ENCODE measurements at regions not wholly inside any gene's neighbourhood (a gene's known extent, or its start where the extent isn't known, plus 50 kb on each side); places are given as distances from the start of the nearest gene placed in this dataset.

GRCh38 chr13:78762825-78763224 is 103.9 kb upstream of the OBI1 start:
- H3K9ac ChIP-seq (ENCODE audit: low read length), result no peak overlapping the region
- H3K4me3 ChIP-seq (ENCODE audit: low read depth, low read length, poor library complexity, severe bottlenecking), result no peak overlapping the region
- no peaks in the 10 kb centered on the region for H3K4me1 ChIP-seq (ENCODE audit: insufficient read depth, low read length, severe bottlenecking)
- TF ChIP-seq, protein P1, sequence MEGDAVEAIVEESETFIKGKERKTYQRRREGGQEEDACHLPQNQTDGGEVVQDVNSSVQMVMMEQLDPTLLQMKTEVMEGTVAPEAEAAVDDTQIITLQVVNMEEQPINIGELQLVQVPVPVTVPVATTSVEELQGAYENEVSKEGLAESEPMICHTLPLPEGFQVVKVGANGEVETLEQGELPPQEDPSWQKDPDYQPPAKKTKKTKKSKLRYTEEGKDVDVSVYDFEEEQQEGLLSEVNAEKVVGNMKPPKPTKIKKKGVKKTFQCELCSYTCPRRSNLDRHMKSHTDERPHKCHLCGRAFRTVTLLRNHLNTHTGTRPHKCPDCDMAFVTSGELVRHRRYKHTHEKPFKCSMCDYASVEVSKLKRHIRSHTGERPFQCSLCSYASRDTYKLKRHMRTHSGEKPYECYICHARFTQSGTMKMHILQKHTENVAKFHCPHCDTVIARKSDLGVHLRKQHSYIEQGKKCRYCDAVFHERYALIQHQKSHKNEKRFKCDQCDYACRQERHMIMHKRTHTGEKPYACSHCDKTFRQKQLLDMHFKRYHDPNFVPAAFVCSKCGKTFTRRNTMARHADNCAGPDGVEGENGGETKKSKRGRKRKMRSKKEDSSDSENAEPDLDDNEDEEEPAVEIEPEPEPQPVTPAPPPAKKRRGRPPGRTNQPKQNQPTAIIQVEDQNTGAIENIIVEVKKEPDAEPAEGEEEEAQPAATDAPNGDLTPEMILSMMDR (IDR thresholded peaks at IDR 0.05; ENCODE audit: low read length), result no peak
- TF ChIP-seq EZH2 (IDR thresholded peaks at IDR 0.05; ENCODE audit: borderline replicate concordance, low read length), result no peak
- H2AFZ ChIP-seq (ENCODE audit: low read length), result no peak overlapping the region
- H4K20me1 ChIP-seq (ENCODE audit: insufficient read depth, low read length), result no peaks in the 10 kb centered on the region
- H3K4me2 ChIP-seq (ENCODE audit: low read length), result no peak overlapping the region
- no peak overlapping the region for H3K27ac ChIP-seq (ENCODE audit: low read depth, low read length, poor library complexity, severe bottlenecking)
- H3K36me3 ChIP-seq (ENCODE audit: insufficient read depth, low read length), result no peaks in the 10 kb centered on the region
- no peaks in the 10 kb centered on the region for H3F3A ChIP-seq (ENCODE audit: insufficient read depth, low read length)
- H3K9me3 ChIP-seq (ENCODE audit: low read length), result no peaks in the 10 kb centered on the region
- H3K27me3 ChIP-seq (ENCODE audit: insufficient read depth, low read length), result no peaks in the 10 kb centered on the region
- no peaks in the 10 kb centered on the region for H3K79me2 ChIP-seq (ENCODE audit: insufficient read depth, low read length)
- H3K9me2 ChIP-seq (ENCODE audit: low read depth, low read length), result no peaks in the 10 kb centered on the region

DNA sequence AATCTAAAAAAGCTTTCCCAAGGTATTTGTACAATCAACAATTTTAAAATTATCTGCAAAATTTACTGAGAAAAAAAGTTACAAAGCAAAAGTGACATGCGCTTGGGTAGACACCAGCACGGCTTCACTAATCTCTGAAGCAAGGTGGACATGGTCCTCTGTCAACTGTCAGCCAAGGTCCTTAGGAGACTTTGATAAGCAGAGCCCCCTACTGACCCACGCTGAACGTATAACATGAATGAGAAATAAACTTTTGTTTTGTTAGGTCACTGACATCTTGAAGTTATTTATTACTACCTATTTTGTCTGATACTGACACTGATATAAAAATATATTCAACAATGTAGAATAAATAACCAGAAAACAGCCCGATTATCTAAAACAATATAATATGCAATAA is 100.7 kb upstream of the OBI1 start:
- Histone ChIP-seq H3K36me3 (ENCODE audit: insufficient read depth, low read length) (no peaks in the 10 kb centered on the region), H3K4me3 (ENCODE audit: low read depth, low read length, poor library complexity, severe bottlenecking) (no peak overlapping the region), H3K4me1 (ENCODE audit: insufficient read depth, low read length, severe bottlenecking) (no peaks in the 10 kb centered on the region), H3F3A (ENCODE audit: insufficient read depth, low read length) (no peaks in the 10 kb centered on the region), H3K9me3 (ENCODE audit: low read length) (no peaks in the 10 kb centered on the region), H2AFZ (ENCODE audit: low read length) (no peak overlapping the region), H3K4me2 (ENCODE audit: low read length) (no peak overlapping the region), H3K27ac (ENCODE audit: low read depth, low read length, poor library complexity, severe bottlenecking) (no peak overlapping the region), H3K9me2 (ENCODE audit: low read depth, low read length) (no peaks in the 10 kb centered on the region), H4K20me1 (ENCODE audit: insufficient read depth, low read length) (no peaks in the 10 kb centered on the region), H3K9ac (ENCODE audit: low read length) (no peak overlapping the region), H3K27me3 (ENCODE audit: insufficient read depth, low read length) (no peaks in the 10 kb centered on the region), H3K79me2 (ENCODE audit: insufficient read depth, low read length) (no peaks in the 10 kb centered on the region)
- no peak for TF ChIP-seq EZH2 (IDR thresholded peaks at IDR 0.05; ENCODE audit: borderline replicate concordance, low read length)
- TF ChIP-seq, protein P1 (IDR thresholded peaks at IDR 0.05; ENCODE audit: low read length), result peak; percentile 19; the same call in 1 of the 2 replicates

DNA sequence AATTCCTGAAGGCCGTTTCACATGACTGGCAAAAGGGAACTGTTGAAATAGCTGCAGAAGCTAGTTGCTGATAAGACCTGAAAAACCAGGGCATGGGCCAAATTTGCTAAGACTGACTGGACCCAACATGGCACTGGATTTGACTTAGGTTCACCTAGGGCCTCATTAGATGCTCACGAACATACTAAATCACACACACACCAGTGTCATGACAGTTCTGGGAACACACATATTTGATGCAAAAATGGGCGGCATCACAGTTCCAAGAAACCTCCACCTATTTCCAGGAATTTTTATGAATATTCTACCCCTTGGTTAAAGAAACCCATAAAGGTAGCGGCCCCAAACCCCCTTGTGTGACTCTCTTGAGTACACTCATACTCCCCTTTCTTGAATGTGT is 99.6 kb upstream of the OBI1 start:
- no peaks in the 10 kb centered on the region for H3K9me3 ChIP-seq (ENCODE audit: low read length)
- H3K79me2 ChIP-seq (ENCODE audit: insufficient read depth, low read length), result no peaks in the 10 kb centered on the region
- no peak overlapping the region for H3K4me3 ChIP-seq (ENCODE audit: low read depth, low read length, poor library complexity, severe bottlenecking)
- H4K20me1 ChIP-seq (ENCODE audit: insufficient read depth, low read length), result no peaks in the 10 kb centered on the region
- H3K27me3 ChIP-seq (ENCODE audit: insufficient read depth, low read length), result no peaks in the 10 kb centered on the region
- H3K27ac ChIP-seq (ENCODE audit: low read depth, low read length, poor library complexity, severe bottlenecking), result no peak overlapping the region
- H3F3A ChIP-seq (ENCODE audit: insufficient read depth, low read length), result no peaks in the 10 kb centered on the region
- no peaks in the 10 kb centered on the region for H3K4me1 ChIP-seq (ENCODE audit: insufficient read depth, low read length, severe bottlenecking)
- H2AFZ ChIP-seq (ENCODE audit: low read length), result no peak overlapping the region
- no peak overlapping the region for H3K4me2 ChIP-seq (ENCODE audit: low read length)
- no peaks in the 10 kb centered on the region for H3K36me3 ChIP-seq (ENCODE audit: insufficient read depth, low read length)
- no peaks in the 10 kb centered on the region for H3K9me2 ChIP-seq (ENCODE audit: low read depth, low read length)
- no peak overlapping the region for H3K9ac ChIP-seq (ENCODE audit: low read length)
- TF ChIP-seq, protein P1 (IDR thresholded peaks at IDR 0.05; ENCODE audit: low read length), result no peak
- no peak for TF ChIP-seq EZH2 (IDR thresholded peaks at IDR 0.05; ENCODE audit: borderline replicate concordance, low read length)
